K562 (cell line): ENCODE measurements at regions not wholly inside any gene's neighbourhood (a gene's known extent, or its start where the extent isn't known, plus 50 kb on each side); places are given as distances from the start of the nearest gene placed in this dataset.

ENCODE experiments used
- ARID1B ChIP-seq: fragments of 450-650 bp; IDR thresholded peaks from 2 replicates; pipeline ENCODE4 v1.6.1; 2016; ENCODE audit warnings: antibody characterized with exemption, mild to moderate bottlenecking, inconsistent platforms
- ATF4 ChIP-seq: fragments of 450-650 bp; formaldehyde crosslinking; IDR thresholded peaks from 2 replicates; pipeline ENCODE4 v1.4.0; 2022; ENCODE audit warnings: mild to moderate bottlenecking, moderate library complexity
- BCL6 ChIP-seq: fragments of 250-450 bp; sonication (Bioruptor Pico); IDR thresholded peaks from 2 replicates; pipeline ENCODE4 v1.4.0; 2020
- BRD4 ChIP-seq: fragments of 200-600 bp; sonication (generic); IDR thresholded peaks from 2 replicates; pipeline ENCODE4 v1.6.1; 2017; ENCODE audit warnings: inconsistent platforms
- CBFB ChIP-seq: sonication (generic); formaldehyde crosslinking; IDR thresholded peaks from 2 replicates; pipeline ENCODE4 v1.4.0; 2020; ENCODE audit warnings: mild to moderate bottlenecking, missing genetic modification reagents
- ETS2 ChIP-seq: IDR thresholded peaks from 2 replicates; pipeline ENCODE4 v1.6.1; 2016; ENCODE audit warnings: borderline replicate concordance, missing genetic modification characterization, mild to moderate bottlenecking, moderate library complexity, missing compliant biosample characterization; ENCODE audit not compliant: poor library complexity, severe bottlenecking
- FOXJ2 ChIP-seq: fragments of 200-800 bp; sonication (Bioruptor generic); IDR thresholded peaks from 2 replicates; pipeline ENCODE4 v1.6.1; 2016; ENCODE audit warnings: missing genetic modification characterization, missing compliant biosample characterization
- HSF4 ChIP-seq: fragments of 250-450 bp; sonication (Bioruptor Pico); IDR thresholded peaks from 2 replicates; pipeline ENCODE4 v2.1.2; 2022; ENCODE audit warnings: mild to moderate bottlenecking, moderate library complexity, borderline replicate concordance
- RAD51 ChIP-seq: fragments of 450-650 bp; IDR thresholded peaks from 2 replicates; pipeline ENCODE4 v1.7.1; 2016; ENCODE audit warnings: low read depth, mild to moderate bottlenecking, borderline replicate concordance
- RBM25 ChIP-seq: fragments of 200-400 bp; formaldehyde crosslinking; IDR thresholded peaks from 2 replicates; pipeline ENCODE4 v1.6.1; 2018; ENCODE audit warnings: low read length, low read depth, moderate library complexity; ENCODE audit not compliant: severe bottlenecking
- SMARCB1 ChIP-seq: IDR thresholded peaks from 2 replicates; pipeline ENCODE4 v1.6.1; 2011; ENCODE audit warnings: improper control_type of control experiment, low read depth; ENCODE audit not compliant: insufficient read length
- SRSF7 ChIP-seq: fragments of 200-400 bp; formaldehyde crosslinking; optimal IDR thresholded peaks from 2 replicates; pipeline ENCODE3; 2017; ENCODE audit warnings: mild to moderate bottlenecking, low read depth, low read length
- USF1 ChIP-seq: sonication (generic); formaldehyde crosslinking; IDR thresholded peaks from 2 replicates; pipeline ENCODE4 v1.9.0; 2022; ENCODE audit warnings: mild to moderate bottlenecking, missing genetic modification reagents
- ZBTB11 ChIP-seq, 3 experiments: fragments of 200-800 bp in 1 of 3; fragments of 250-450 bp in 1 of 3; fragments of 450-650 bp in 1 of 3; sonication (Bioruptor Pico) in 1 of 3; sonication (Bioruptor generic) in 1 of 3; formaldehyde crosslinking in 1 of 3; IDR thresholded peaks; 2 replicates each; pipeline versions ENCODE4 v1.6.1 to v1.8.0; 2016 to 2022; ENCODE audit warnings: mild to moderate bottlenecking in 2 of 3, missing genetic modification characterization in 2 of 3, missing compliant biosample characterization in 1 of 3, moderate library complexity in 1 of 3
- ZBTB33 ChIP-seq: sonication (generic); formaldehyde crosslinking; IDR thresholded peaks from 2 replicates; pipeline ENCODE4 v1.8.1; 2023; ENCODE audit warnings: mild to moderate bottlenecking, missing genetic modification reagents
- ZBTB9 ChIP-seq: fragments of 450-650 bp; formaldehyde crosslinking; IDR thresholded peaks from 2 replicates; pipeline ENCODE4 v1.4.0; 2020; ENCODE audit warnings: mild to moderate bottlenecking, moderate library complexity
- ZC3H8 ChIP-seq: fragments of 450-650 bp; IDR thresholded peaks from 2 replicates; pipeline ENCODE4 v1.6.1; 2017
- ZNF280B ChIP-seq: fragments of 250-450 bp; sonication (Bioruptor Pico); IDR thresholded peaks from 2 replicates; pipeline ENCODE4 v1.5.1; 2021; ENCODE audit warnings: mild to moderate bottlenecking

GRCh38 chr20:48564982-48565539 lies 262.7 kb downstream of the PREX1 start (continued):
- TF ChIP-seq ZBTB11 (CRISPR knock-in tag; IDR thresholded peaks at IDR 0.05) (0 out of 6 replicates have a peak, but pooled peaks of 1 of the 3 experiments have one; percentile 19), BCL6 (CRISPR knock-in tag) (no peak), ZBTB9 (no peak), ATF4 (CRISPR knock-in tag) (no peak), ZC3H8 (no peak), RAD51 (peak; percentile 81), ETS2 (tag) (no peak), SMARCB1 (no peak), CBFB (CRISPR knock-in tag) (no peak), SRSF7 (no peak), ZBTB33 (CRISPR knock-in tag) (no peak), ARID1B (no peak), BRD4 (no peak), ZNF280B (CRISPR knock-in tag) (no peak), FOXJ2 (tag) (no peak), USF1 (peak; percentile 87), RBM25 (peak; percentile 21), HSF4 (CRISPR knock-in tag) (no peak)
